ENCODE measurements at regions not wholly inside any gene's neighbourhood (a gene's known extent, or its start where the extent isn't known, plus 50 kb on each side); places are given as distances from the start of the nearest gene placed in this dataset.

DNA sequence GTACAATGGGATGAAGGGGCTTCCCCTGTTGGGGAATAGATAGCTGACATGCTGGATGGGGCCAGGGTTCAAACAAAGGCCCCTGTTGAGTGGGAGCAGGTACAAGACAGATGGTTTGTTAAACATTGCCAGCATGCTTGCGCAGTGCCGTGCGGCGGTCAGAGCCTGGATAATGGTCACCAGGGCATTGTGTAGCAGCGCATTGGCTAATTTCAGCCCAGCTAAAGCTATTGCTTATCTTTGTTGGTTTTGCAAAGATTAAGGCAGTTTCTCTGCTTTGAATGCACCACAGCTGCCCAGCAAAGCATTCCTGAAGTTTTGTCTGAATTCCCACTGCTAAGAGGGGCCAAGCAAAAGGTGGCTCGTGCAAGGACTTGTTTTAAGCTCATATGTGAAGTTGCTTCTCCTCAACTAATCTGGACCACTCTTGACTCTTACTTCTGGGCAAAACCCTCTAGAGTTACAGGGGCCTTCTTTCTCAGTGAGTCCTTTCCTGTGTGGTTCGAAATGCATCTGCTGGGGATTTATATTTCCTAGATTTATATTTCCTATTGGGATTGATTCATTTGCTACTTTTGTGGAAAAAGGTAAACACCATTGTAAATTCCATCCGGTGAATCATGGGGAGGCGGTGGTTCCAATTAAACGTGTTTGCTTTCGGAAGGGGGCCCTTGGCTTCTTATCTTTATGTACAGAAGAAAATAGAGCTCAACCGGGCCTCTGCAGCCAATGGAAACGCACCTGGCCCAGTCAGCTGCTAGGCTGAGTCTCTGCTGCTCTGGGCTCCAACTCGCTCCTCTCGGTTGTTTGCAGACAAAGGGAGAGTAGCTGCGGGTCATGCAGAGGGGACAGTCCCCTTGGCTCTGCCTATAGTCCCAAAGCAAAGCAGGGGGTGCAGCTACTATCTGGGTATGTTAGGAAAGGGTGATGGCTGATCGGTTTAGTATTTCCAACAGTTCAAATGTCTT lies 72.1 kb downstream of the FOXA2 start (continued):
- TF ChIP-seq, protein P1, sequence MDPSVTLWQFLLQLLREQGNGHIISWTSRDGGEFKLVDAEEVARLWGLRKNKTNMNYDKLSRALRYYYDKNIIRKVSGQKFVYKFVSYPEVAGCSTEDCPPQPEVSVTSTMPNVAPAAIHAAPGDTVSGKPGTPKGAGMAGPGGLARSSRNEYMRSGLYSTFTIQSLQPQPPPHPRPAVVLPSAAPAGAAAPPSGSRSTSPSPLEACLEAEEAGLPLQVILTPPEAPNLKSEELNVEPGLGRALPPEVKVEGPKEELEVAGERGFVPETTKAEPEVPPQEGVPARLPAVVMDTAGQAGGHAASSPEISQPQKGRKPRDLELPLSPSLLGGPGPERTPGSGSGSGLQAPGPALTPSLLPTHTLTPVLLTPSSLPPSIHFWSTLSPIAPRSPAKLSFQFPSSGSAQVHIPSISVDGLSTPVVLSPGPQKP (CRISPR knock-in tag; IDR thresholded peaks at IDR 0.05) = no peak
- TF ChIP-seq ZNF668 (CRISPR knock-in tag; IDR thresholded peaks at IDR 0.05) (no peak), ZEB2 (IDR thresholded peaks at IDR 0.05) (no peak), MED1 (CRISPR knock-in tag; IDR thresholded peaks at IDR 0.05; ENCODE audit: borderline replicate concordance) (no peak), TCF7 (IDR thresholded peaks at IDR 0.05; ENCODE audit: borderline replicate concordance) (no peak), ETV6 (IDR thresholded peaks at IDR 0.05; ENCODE audit: borderline replicate concordance in 1 of 2, low read depth in 2 of 2, low read length in 1 of 2) (no peak), ETV6 (CRISPR knock-in tag; IDR thresholded peaks at IDR 0.05; ENCODE audit: borderline replicate concordance) (no peak), TAL1 (IDR thresholded peaks at IDR 0.05) (peak; percentile 32; the same call in 1 of the 2 replicates), NR2C2 (CRISPR knock-in tag; IDR thresholded peaks at IDR 0.05) (no peak), NR2C2 (tag; IDR thresholded peaks at IDR 0.05) (no peak), CTBP1 (IDR thresholded peaks at IDR 0.05; ENCODE audit: borderline replicate concordance) (no peak), ZNF408 (CRISPR knock-in tag; IDR thresholded peaks at IDR 0.05; ENCODE audit: low read depth) (no peak), CEBPG (CRISPR knock-in tag; IDR thresholded peaks at IDR 0.05) (no peak), CEBPG (tag; conservative IDR thresholded peaks at IDR 0.05 in 1 of 2, IDR thresholded peaks at IDR 0.05 in 1 of 2) (no peak), ZNF76 (CRISPR knock-in tag; IDR thresholded peaks at IDR 0.05; ENCODE audit: borderline replicate concordance) (no peak), CREBBP (IDR thresholded peaks at IDR 0.05; ENCODE audit: low read depth, low read length) (no peak)
- TF ChIP-seq, protein P2, sequence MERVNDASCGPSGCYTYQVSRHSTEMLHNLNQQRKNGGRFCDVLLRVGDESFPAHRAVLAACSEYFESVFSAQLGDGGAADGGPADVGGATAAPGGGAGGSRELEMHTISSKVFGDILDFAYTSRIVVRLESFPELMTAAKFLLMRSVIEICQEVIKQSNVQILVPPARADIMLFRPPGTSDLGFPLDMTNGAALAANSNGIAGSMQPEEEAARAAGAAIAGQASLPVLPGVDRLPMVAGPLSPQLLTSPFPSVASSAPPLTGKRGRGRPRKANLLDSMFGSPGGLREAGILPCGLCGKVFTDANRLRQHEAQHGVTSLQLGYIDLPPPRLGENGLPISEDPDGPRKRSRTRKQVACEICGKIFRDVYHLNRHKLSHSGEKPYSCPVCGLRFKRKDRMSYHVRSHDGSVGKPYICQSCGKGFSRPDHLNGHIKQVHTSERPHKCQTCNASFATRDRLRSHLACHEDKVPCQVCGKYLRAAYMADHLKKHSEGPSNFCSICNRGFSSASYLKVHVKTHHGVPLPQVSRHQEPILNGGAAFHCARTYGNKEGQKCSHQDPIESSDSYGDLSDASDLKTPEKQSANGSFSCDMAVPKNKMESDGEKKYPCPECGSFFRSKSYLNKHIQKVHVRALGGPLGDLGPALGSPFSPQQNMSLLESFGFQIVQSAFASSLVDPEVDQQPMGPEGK (CRISPR knock-in tag; IDR thresholded peaks at IDR 0.05; ENCODE audit: borderline replicate concordance) = no peak
- TF ChIP-seq, protein P3, sequence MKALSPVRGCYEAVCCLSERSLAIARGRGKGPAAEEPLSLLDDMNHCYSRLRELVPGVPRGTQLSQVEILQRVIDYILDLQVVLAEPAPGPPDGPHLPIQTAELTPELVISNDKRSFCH (CRISPR knock-in tag; IDR thresholded peaks at IDR 0.05) = no peak
- TF ChIP-seq, protein P3 (tag; IDR thresholded peaks at IDR 0.05) = no peak
- TF ChIP-seq, protein P4, sequence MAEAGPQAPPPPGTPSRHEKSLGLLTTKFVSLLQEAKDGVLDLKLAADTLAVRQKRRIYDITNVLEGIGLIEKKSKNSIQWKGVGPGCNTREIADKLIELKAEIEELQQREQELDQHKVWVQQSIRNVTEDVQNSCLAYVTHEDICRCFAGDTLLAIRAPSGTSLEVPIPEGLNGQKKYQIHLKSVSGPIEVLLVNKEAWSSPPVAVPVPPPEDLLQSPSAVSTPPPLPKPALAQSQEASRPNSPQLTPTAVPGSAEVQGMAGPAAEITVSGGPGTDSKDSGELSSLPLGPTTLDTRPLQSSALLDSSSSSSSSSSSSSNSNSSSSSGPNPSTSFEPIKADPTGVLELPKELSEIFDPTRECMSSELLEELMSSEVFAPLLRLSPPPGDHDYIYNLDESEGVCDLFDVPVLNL (CRISPR knock-in tag; IDR thresholded peaks at IDR 0.05; ENCODE audit: low read depth) = no peak
- TF ChIP-seq, protein P5, sequence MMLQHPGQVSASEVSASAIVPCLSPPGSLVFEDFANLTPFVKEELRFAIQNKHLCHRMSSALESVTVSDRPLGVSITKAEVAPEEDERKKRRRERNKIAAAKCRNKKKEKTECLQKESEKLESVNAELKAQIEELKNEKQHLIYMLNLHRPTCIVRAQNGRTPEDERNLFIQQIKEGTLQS (IDR thresholded peaks at IDR 0.05) = no peak
- TF ChIP-seq, protein P5 (CRISPR knock-in tag; conservative IDR thresholded peaks at IDR 0.05) = no peak
- TF ChIP-seq, protein P6, sequence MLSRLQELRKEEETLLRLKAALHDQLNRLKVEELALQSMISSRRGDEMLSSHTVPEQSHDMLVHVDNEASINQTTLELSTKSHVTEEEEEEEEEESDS (CRISPR knock-in tag; IDR thresholded peaks at IDR 0.05) = no peak

Measured in K562 (cell line).